ENCODE measurements at regions not wholly inside any gene's neighbourhood (a gene's known extent, or its start where the extent isn't known, plus 50 kb on each side); places are given as distances from the start of the nearest gene placed in this dataset.

GRCh38 chr4:56085275-56085674 is 136.5 kb downstream of the CEP135 start:
- WGBS, 2 donors = 50 to 61% methylated on average over 2 of the region's 2 CpGs

GRCh38 chr4:56084851-56085250 is 136.1 kb downstream of the CEP135 start:
- Histone ChIP-seq H3K4me1 (no peaks in the 10 kb centered on the region), H3K27ac (no peak overlapping the region), H3K4me3 (no peak overlapping the region), H3K9me3 (no peaks in the 10 kb centered on the region), H3K36me3 (no peaks in the 10 kb centered on the region), H3K27me3 (no peaks in the 10 kb centered on the region)
- ATAC-seq (no peak), FAIRE-seq (no peak), DNase-seq (no peak)
- 64 to 65% methylated on average over 4 of the region's 4 CpGs for WGBS, 2 donors
- intact Hi-C loops (cut with DNase I) = no loop called here
- no peak for TF ChIP-seq CTCF (IDR thresholded peaks at IDR 0.05)

More at GRCh38 chr4:56085275-56085674, 136.5 kb downstream of the CEP135 start:
- Histone ChIP-seq H3K36me3 (no peaks in the 10 kb centered on the region), H3K4me1 (no peaks in the 10 kb centered on the region), H3K9me3 (no peaks in the 10 kb centered on the region), H3K27me3 (no peaks in the 10 kb centered on the region), H3K27ac (no peak overlapping the region), H3K4me3 (no peak overlapping the region)
- FAIRE-seq (no peak), ATAC-seq (no peak), DNase-seq (no peak)
- intact Hi-C loops (cut with DNase I) = no loop called here
- no peak for TF ChIP-seq CTCF (IDR thresholded peaks at IDR 0.05)

Data from pancreas (tissue), 10 donors.